H1 (cell line): ENCODE measurements at regions not wholly inside any gene's neighbourhood (a gene's known extent, or its start where the extent isn't known, plus 50 kb on each side); places are given as distances from the start of the nearest gene placed in this dataset.

Experiments used
- CBX5 ChIP-seq: fragments of 300-800, 300-1000 bp; sonication (generic); IDR thresholded peaks from 2 replicates; pipeline ENCODE4 v1.7.1; 2016; ENCODE audit warnings: antibody characterized with exemption, low read length, low read depth
- CBX8 ChIP-seq: fragments of 300-800, 300-1000 bp; sonication (generic); IDR thresholded peaks from 2 replicates; pipeline ENCODE4 v1.7.1; 2016; ENCODE audit warnings: low read depth, low read length, borderline replicate concordance
- EGR1 ChIP-seq: IDR thresholded peaks from 2 replicates; pipeline ENCODE4 v1.6.1; 2011; ENCODE audit warnings: low read depth, low read length, borderline replicate concordance
- KDM4A ChIP-seq: IDR thresholded peaks from one replicate; pipeline ENCODE4 v1.7.1; 2012; ENCODE audit warnings: low read depth, mild to moderate bottlenecking, moderate library complexity, low read length, inconsistent platforms; ENCODE audit not compliant: severe bottlenecking
- KDM5A ChIP-seq: fragments of 200-600 bp; IDR thresholded peaks from 2 replicates; pipeline ENCODE4 v1.7.1; 2012; ENCODE audit warnings: mild to moderate bottlenecking, low read length, inconsistent platforms, mixed read lengths
- PHF8 ChIP-seq: fragments of 200-600 bp; sonication (generic); conservative IDR thresholded peaks from 2 replicates; pipeline ENCODE4 v1.7.1; 2012; ENCODE audit warnings: low read depth, mild to moderate bottlenecking, inconsistent platforms, low read length, moderate library complexity
- SRF ChIP-seq: IDR thresholded peaks from 2 replicates; pipeline ENCODE4 v1.6.1; 2011; ENCODE audit warnings: mild to moderate bottlenecking, low read depth, low read length, moderate library complexity
- SUZ12 ChIP-seq: fragments of 200-600 bp; sonication (generic); IDR thresholded peaks from 2 replicates; pipeline ENCODE4 v1.6.1; 2012; ENCODE audit warnings: mild to moderate bottlenecking, inconsistent platforms, low read length, moderate library complexity, mixed read lengths
- TF ChIP-seq, protein P1 (sequence below): IDR thresholded peaks from 2 replicates; pipeline ENCODE4 v1.6.1; 2012; ENCODE audit warnings: inconsistent platforms

- TF ChIP-seq, protein P1, sequence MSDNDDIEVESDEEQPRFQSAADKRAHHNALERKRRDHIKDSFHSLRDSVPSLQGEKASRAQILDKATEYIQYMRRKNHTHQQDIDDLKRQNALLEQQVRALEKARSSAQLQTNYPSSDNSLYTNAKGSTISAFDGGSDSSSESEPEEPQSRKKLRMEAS, result no peak
- TF ChIP-seq KDM5A (no peak), CBX5 (no peak), SRF (no peak), PHF8 (no peak), SUZ12 (no peak), EGR1 (no peak), KDM4A (no peak), CBX8 (no peak)
Observed at GRCh38 chr11:122002926-122003325, 113.1 kb downstream of the BLID start (continued).
